ENCODE measurements at regions not wholly inside any gene's neighbourhood (a gene's known extent, or its start where the extent isn't known, plus 50 kb on each side); places are given as distances from the start of the nearest gene placed in this dataset.
A peak's percentile ranks its signal among the peaks of the same experiment; 100 is the strongest.

DNA sequence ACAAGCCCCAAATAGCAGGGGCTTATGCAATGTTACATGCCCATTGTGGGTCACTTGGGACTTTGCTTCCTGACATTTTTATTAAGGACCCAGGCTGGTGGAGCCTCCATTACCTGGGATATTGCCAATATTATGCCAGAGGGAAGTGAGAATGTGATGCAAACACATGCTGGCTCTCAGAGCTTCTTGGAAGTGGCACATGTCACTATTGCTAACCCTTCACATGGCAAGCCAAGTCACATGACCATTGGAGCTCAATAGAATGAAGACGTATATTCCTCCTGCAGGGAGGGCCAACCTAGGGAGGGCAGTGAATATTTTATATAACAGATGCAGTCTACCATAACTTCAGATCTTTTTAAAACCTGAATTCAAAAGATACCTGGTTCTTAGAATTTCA is 140.7 kb upstream of the ZFP64 start:
- no peak for DNase-seq (ENCODE audit: low spot score)
- Histone ChIP-seq H3K36me3 (no peaks in the 10 kb centered on the region), H3K27me3 (no peaks in the 10 kb centered on the region), H3K27ac (no peak overlapping the region), H3K4me3 (no peak overlapping the region), H3K9me3 (no peaks in the 10 kb centered on the region), H3K4me1 (no peaks in the 10 kb centered on the region)
- TF ChIP-seq, protein P1, sequence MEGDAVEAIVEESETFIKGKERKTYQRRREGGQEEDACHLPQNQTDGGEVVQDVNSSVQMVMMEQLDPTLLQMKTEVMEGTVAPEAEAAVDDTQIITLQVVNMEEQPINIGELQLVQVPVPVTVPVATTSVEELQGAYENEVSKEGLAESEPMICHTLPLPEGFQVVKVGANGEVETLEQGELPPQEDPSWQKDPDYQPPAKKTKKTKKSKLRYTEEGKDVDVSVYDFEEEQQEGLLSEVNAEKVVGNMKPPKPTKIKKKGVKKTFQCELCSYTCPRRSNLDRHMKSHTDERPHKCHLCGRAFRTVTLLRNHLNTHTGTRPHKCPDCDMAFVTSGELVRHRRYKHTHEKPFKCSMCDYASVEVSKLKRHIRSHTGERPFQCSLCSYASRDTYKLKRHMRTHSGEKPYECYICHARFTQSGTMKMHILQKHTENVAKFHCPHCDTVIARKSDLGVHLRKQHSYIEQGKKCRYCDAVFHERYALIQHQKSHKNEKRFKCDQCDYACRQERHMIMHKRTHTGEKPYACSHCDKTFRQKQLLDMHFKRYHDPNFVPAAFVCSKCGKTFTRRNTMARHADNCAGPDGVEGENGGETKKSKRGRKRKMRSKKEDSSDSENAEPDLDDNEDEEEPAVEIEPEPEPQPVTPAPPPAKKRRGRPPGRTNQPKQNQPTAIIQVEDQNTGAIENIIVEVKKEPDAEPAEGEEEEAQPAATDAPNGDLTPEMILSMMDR (IDR thresholded peaks at IDR 0.05): no peak

DNA sequence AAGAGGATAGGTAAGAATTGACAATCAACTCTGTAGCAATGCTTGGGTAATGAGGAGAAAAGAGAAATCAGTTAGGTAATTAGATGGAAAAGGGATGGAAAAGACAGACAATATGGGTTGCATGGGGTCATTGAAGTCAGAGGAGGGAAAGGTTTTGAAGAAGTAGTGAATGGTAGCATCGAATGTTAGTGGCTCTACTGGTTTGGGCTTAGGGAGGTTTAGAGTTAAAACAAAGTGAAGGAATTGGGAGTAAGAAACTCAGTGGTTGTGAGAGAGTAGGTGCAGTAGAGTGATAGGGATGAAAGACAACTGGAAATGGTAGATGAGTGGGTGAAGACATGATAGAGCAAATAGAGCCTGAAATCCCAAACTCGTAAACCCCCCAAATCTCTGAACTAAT is 140.1 kb upstream of the ZFP64 start:
- Histone ChIP-seq H3K27me3 (no peaks in the 10 kb centered on the region), H3K4me3 (no peak overlapping the region), H3K36me3 (no peaks in the 10 kb centered on the region), H3K27ac (no peak overlapping the region), H3K4me1 (no peaks in the 10 kb centered on the region), H3K9me3 (no peaks in the 10 kb centered on the region)
- TF ChIP-seq, protein P1 (IDR thresholded peaks at IDR 0.05): no peak
- no peak for DNase-seq (ENCODE audit: low spot score)

DNA sequence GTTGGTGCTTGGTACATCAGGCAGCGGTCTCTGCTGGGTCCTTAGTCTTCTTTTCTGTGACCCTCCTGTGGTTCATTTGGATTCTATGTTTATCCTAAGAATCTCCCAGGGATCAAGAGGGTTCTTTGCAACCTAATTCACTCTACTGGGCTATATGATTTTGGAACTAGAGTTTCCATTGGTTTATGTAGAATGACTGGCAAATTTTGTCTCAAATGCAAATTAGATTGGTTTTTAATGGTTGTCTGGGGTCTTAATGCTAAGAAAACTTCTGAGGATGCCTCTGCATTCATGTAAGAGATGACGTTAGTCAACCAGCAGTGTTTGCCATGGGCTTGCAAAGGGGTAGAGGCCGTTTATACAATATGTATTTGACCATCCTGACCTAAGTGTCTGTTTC is 129.8 kb upstream of the ZFP64 start:
- H3K27ac ChIP-seq: no peak overlapping the region
- no peaks in the 10 kb centered on the region for H3K36me3 ChIP-seq
- TF ChIP-seq, protein P1 (IDR thresholded peaks at IDR 0.05): no peak
- H3K9me3 ChIP-seq: no peaks in the 10 kb centered on the region
- no peaks in the 10 kb centered on the region for H3K27me3 ChIP-seq
- no peaks in the 10 kb centered on the region for H3K4me1 ChIP-seq
- no peak for DNase-seq (ENCODE audit: low spot score)
- H3K4me3 ChIP-seq: no peak overlapping the region

DNA sequence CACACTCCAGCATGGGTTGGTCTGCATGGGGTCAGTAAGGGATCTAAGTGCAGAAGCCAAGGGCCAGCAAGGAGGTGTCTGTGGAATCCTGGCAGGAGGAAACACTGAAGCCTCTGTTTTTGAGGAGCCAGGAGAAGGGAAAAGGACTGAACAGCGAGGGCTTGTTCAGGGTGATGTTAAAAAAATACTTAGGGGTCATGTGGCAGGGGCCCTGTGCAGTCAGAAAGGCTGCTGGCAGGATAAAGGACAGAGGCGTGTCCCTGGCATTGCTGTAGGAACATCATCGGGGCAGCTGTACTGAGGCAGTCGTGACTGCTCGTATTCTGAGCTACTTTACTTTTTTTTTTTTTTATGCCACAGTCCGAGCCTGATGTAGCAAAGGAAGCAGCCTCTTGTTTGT is 127.1 kb upstream of the ZFP64 start:
- no peak overlapping the region for H3K4me3 ChIP-seq
- TF ChIP-seq, protein P1 (IDR thresholded peaks at IDR 0.05): no peak
- no peak for DNase-seq (ENCODE audit: low spot score)
- no peak overlapping the region for H3K27ac ChIP-seq
- peaks cover 0 to under 1% of the 10 kb centered on the region in 2 donors for H3K4me1 ChIP-seq
- no peaks in the 10 kb centered on the region for H3K9me3 ChIP-seq
- H3K36me3 ChIP-seq: no peaks in the 10 kb centered on the region
- no peaks in the 10 kb centered on the region for H3K27me3 ChIP-seq

DNA sequence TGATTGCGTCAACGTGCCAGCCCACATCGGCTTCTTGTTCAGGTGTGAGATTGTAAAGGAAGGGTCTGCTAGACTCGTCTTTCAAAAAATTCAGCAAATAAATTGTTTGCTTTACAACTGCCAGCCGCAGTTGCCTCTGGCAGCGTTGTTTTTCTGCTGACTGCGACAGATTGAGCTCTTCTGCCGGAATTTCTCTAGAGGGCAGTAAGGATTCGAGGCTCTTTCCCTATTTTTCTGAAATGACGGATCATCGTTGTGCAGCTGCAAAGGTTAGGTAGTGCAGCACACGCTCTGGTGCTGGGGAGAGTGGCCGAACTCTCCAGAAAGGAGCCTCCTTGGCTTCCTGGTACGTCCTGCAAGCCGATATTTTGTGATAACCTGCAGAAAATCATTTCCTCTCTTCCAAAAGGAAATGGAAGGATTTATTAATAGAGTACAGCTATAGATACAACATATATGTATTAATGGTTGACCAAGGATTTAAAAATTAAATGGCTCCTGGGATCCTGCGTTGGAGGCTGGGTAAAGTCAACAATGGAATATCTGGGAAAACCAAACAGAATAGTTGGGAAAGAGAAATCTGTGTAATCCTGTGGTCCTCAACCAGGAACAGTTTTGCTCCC is 121.9 kb upstream of the ZFP64 start:
- H3K27ac ChIP-seq: no peak overlapping the region
- H3K9me3 ChIP-seq: no peaks in the 10 kb centered on the region
- H3K4me3 ChIP-seq: no peak overlapping the region
- H3K4me1 ChIP-seq: peaks cover 0 to 4% of the 10 kb centered on the region in 2 donors
- no peak for DNase-seq (ENCODE audit: low spot score)
- TF ChIP-seq, protein P1 (IDR thresholded peaks at IDR 0.05): peak in 1 of 2 donors; percentile 49
- H3K27me3 ChIP-seq: no peaks in the 10 kb centered on the region
- no peaks in the 10 kb centered on the region for H3K36me3 ChIP-seq

DNA sequence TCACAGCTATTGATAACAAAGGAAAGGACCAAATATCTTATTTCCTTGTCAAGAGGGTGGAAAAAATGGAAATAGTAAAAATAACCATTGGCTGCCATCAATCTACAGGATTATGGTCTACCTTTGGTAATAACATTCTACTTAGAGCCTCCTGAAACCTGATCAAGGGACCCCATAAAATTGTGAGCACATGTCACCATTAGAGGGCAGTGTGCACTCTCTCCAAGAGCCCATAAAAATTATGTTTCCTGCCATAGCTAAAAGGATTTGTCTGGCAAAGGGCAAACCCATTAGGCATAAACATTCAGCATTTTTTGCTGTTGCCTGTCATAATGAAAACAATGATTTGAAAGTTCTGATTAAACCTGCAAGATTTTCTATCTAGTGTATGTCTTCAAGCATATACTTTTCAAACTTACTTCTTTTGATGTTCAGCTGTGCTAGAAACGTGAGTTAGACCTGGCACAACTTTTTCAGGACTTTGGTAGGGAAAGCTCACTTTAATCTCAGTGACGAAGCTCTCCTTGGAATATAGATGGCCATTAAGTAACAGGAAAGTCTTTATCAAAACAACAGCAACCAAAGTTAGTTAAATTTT is 120.7 kb upstream of the ZFP64 start:
- DNase-seq (ENCODE audit: low spot score): no peak
- Histone ChIP-seq H3K36me3 (no peaks in the 10 kb centered on the region), H3K27me3 (no peaks in the 10 kb centered on the region), H3K27ac (no peak overlapping the region), H3K4me1 (peaks cover 0 to 4% of the 10 kb centered on the region in 2 donors), H3K4me3 (no peak overlapping the region), H3K9me3 (no peaks in the 10 kb centered on the region)
- TF ChIP-seq, protein P1 (IDR thresholded peaks at IDR 0.05): peak; percentile 68 to 81
